OCI-LY1 (cell line): ENCODE measurements at regions not wholly inside any gene's neighbourhood (a gene's known extent, or its start where the extent isn't known, plus 50 kb on each side); places are given as distances from the start of the nearest gene placed in this dataset.

Experiments used
- H2AFZ ChIP-seq: fragments of 200-600 bp; sonication (generic), shearing (Covaris generic); 2 replicates; pipeline ENCODE4 v1.6.0; 2014; ENCODE audit warnings: antibody characterized with exemption, mild to moderate bottlenecking, low read length
- H3F3A ChIP-seq: fragments of 200-600 bp; sonication (generic), shearing (Covaris generic); 2 replicates; pipeline ENCODE4 v1.6.0; 2014; ENCODE audit warnings: mild to moderate bottlenecking, antibody characterized with exemption, low read length, moderate library complexity; ENCODE audit not compliant: insufficient read depth
- H3K27ac ChIP-seq: fragments of 200-600 bp; sonication (generic); 2 replicates; pipeline ENCODE4 v1.5.1; 2014; ENCODE audit warnings: low read length, mixed run types, mild to moderate bottlenecking, low read depth; ENCODE audit not compliant: poor library complexity, severe bottlenecking
- H3K27me3 ChIP-seq: fragments of 200-600 bp; sonication (generic); 2 replicates; pipeline ENCODE4 v1.6.0; 2014; ENCODE audit warnings: antibody characterized with exemption, mild to moderate bottlenecking, low read length, moderate library complexity; ENCODE audit not compliant: insufficient read depth
- H3K36me3 ChIP-seq: fragments of 200-600 bp; sonication (generic); 2 replicates; pipeline ENCODE4 v1.6.1; 2014; ENCODE audit warnings: mild to moderate bottlenecking, antibody characterized with exemption, low read length, moderate library complexity, mixed read lengths; ENCODE audit not compliant: insufficient read depth
- H3K4me1 ChIP-seq: fragments of 200-600 bp; sonication (generic); 2 replicates; pipeline ENCODE4 v1.5.1; 2014; ENCODE audit warnings: mild to moderate bottlenecking, low read length, moderate library complexity; ENCODE audit not compliant: insufficient read depth, severe bottlenecking
- H3K4me2 ChIP-seq: fragments of 200-600 bp; sonication (generic), shearing (Covaris generic); 2 replicates; pipeline ENCODE4 v1.6.1; 2014; ENCODE audit warnings: low read length
- H3K4me3 ChIP-seq: fragments of 200-600 bp; sonication (generic); 2 replicates; pipeline ENCODE4 v1.5.1; 2014; ENCODE audit warnings: low read length, low read depth, mild to moderate bottlenecking, mixed read lengths; ENCODE audit not compliant: poor library complexity, severe bottlenecking
- H3K79me2 ChIP-seq: fragments of 200-600 bp; shearing (Covaris generic); 2 replicates; pipeline ENCODE4 v1.6.1; 2016; ENCODE audit warnings: mixed run types, low read length, mixed read lengths; ENCODE audit not compliant: insufficient read depth
- H3K9ac ChIP-seq: fragments of 200-600 bp; sonication (generic), shearing (Covaris generic); 2 replicates; pipeline ENCODE4 v1.6.1; 2014; ENCODE audit warnings: mild to moderate bottlenecking, low read length, mixed read lengths
- H3K9me2 ChIP-seq: fragments of 200-600 bp; sonication (generic), shearing (Covaris generic); 2 replicates; pipeline ENCODE4 v1.6.1; 2014; ENCODE audit warnings: low read depth, mild to moderate bottlenecking, low read length, mixed read lengths
- H3K9me3 ChIP-seq: fragments of 200-600 bp; shearing (Covaris generic); 2 replicates; pipeline ENCODE4 v1.6.1; 2014; ENCODE audit warnings: low read length, mixed read lengths
- H4K20me1 ChIP-seq: fragments of 200-600 bp; sonication (generic), shearing (Covaris generic); 2 replicates; pipeline ENCODE4 v1.6.0; 2016; ENCODE audit warnings: mild to moderate bottlenecking, low read length; ENCODE audit not compliant: insufficient read depth
- EZH2 ChIP-seq: fragments of 200-600 bp; sonication (generic), shearing (Covaris generic); IDR thresholded peaks from 2 replicates; pipeline ENCODE4 v1.8.0; 2017; ENCODE audit warnings: borderline replicate concordance, mixed run types, mild to moderate bottlenecking, antibody characterized with exemption, low read length, moderate library complexity, mixed read lengths
- TF ChIP-seq, protein P1 (sequence below): fragments of 200-600 bp; sonication (generic), shearing (Covaris generic); IDR thresholded peaks from 2 replicates; pipeline ENCODE4 v1.5.1; 2017; ENCODE audit warnings: mild to moderate bottlenecking, antibody characterized with exemption, low read length, moderate library complexity, mixed read lengths

DNA sequence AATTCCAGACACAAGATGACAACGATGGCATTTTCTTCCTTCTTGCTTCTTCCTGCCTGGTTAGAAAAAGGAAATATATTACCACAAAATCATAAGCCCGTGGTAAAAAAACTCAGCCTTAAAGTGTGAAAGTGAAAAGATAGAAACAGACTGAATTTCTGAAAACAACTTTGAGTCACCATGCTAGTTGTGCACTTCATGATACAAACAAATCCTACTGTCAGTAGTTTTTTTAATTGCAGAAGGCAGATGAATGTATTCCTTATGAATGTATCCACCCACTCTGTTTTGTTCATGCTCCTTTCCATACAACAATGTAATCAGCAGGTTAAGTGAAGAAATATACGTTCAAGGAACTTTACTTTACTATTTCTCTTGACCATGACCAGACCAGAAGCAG is 1144.7 kb downstream of the OTOL1 start:
- no peaks in the 10 kb centered on the region for H3K79me2 ChIP-seq
- H3K27ac ChIP-seq = no peak overlapping the region
- H3K4me1 ChIP-seq = no peaks in the 10 kb centered on the region
- H3K36me3 ChIP-seq = no peaks in the 10 kb centered on the region
- no peak overlapping the region for H3K4me3 ChIP-seq
- TF ChIP-seq, protein P1, sequence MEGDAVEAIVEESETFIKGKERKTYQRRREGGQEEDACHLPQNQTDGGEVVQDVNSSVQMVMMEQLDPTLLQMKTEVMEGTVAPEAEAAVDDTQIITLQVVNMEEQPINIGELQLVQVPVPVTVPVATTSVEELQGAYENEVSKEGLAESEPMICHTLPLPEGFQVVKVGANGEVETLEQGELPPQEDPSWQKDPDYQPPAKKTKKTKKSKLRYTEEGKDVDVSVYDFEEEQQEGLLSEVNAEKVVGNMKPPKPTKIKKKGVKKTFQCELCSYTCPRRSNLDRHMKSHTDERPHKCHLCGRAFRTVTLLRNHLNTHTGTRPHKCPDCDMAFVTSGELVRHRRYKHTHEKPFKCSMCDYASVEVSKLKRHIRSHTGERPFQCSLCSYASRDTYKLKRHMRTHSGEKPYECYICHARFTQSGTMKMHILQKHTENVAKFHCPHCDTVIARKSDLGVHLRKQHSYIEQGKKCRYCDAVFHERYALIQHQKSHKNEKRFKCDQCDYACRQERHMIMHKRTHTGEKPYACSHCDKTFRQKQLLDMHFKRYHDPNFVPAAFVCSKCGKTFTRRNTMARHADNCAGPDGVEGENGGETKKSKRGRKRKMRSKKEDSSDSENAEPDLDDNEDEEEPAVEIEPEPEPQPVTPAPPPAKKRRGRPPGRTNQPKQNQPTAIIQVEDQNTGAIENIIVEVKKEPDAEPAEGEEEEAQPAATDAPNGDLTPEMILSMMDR = no peak
- H3K9me2 ChIP-seq = no peaks in the 10 kb centered on the region; the same call in 1 of the 2 replicates
- no peaks in the 10 kb centered on the region for H3F3A ChIP-seq
- no peaks in the 10 kb centered on the region for H4K20me1 ChIP-seq
- H3K4me2 ChIP-seq = no peak overlapping the region
- no peak overlapping the region for H2AFZ ChIP-seq
- no peaks in the 10 kb centered on the region for H3K9me3 ChIP-seq
- H3K27me3 ChIP-seq = no peaks in the 10 kb centered on the region
- H3K9ac ChIP-seq = no peak overlapping the region

DNA sequence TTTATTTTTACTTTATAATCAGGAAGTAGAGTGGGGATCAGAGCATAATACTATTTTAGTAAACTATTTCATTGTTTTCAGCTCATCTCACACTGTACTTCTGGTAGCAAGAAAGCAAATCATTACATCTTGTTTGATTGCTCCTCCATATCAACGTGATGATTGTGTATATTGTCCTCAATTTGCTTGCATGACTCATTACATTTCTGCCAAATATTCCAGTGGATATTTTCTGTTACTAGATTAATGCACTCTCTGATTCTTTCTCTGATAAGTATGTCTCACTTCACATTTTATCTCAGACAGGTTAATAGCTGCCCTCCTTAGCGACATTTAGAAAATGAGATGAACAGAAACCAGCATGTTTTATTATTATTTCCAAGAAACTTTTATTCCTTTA is 1145.3 kb downstream of the OTOL1 start:
- H3K79me2 ChIP-seq = no peaks in the 10 kb centered on the region
- no peaks in the 10 kb centered on the region; the same call in 1 of the 2 replicates for H3K9me2 ChIP-seq
- no peak overlapping the region for H3K4me3 ChIP-seq
- no peak overlapping the region for H3K4me2 ChIP-seq
- H2AFZ ChIP-seq = no peak overlapping the region
- no peaks in the 10 kb centered on the region for H3K27me3 ChIP-seq
- no peaks in the 10 kb centered on the region for H3K4me1 ChIP-seq
- H4K20me1 ChIP-seq = no peaks in the 10 kb centered on the region
- no peaks in the 10 kb centered on the region for H3F3A ChIP-seq
- no peak overlapping the region for H3K27ac ChIP-seq
- no peak overlapping the region for H3K9ac ChIP-seq
- no peaks in the 10 kb centered on the region for H3K36me3 ChIP-seq
- TF ChIP-seq, protein P1 = no peak
- TF ChIP-seq EZH2 = no peak
- no peaks in the 10 kb centered on the region for H3K9me3 ChIP-seq

DNA sequence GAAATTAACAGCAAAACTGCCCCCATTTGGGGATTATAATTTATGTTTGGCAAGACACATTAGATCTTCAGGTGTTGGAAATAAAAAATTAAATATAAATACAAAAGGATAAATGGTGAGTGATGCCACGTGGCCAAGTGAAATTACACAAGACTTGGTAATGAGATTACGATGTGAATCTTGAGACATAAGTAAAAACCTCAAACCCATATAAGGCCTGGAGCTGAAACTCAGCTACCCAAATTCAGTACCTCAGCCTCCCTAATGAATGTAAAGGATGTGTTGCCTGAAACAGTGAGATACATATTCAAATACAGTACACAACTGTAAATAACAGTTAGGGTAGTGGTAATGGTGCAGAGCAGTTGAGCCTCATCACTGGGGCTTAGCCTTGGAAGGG is 1146.6 kb downstream of the OTOL1 start:
- H3K4me2 ChIP-seq = no peak overlapping the region
- H3K9me3 ChIP-seq = no peaks in the 10 kb centered on the region
- no peak overlapping the region for H3K4me3 ChIP-seq
- H3K9ac ChIP-seq = no peak overlapping the region
- TF ChIP-seq EZH2 = no peak
- TF ChIP-seq, protein P1 = no peak
- no peak overlapping the region for H2AFZ ChIP-seq
- no peaks in the 10 kb centered on the region for H3F3A ChIP-seq
- no peaks in the 10 kb centered on the region for H3K4me1 ChIP-seq
- H4K20me1 ChIP-seq = no peaks in the 10 kb centered on the region
- H3K79me2 ChIP-seq = no peaks in the 10 kb centered on the region
- H3K27ac ChIP-seq = no peak overlapping the region
- H3K36me3 ChIP-seq = no peaks in the 10 kb centered on the region
- no peaks in the 10 kb centered on the region; the same call in 1 of the 2 replicates for H3K9me2 ChIP-seq
- H3K27me3 ChIP-seq = no peaks in the 10 kb centered on the region
